ENCODE measurements at regions not wholly inside any gene's neighbourhood (a gene's known extent, or its start where the extent isn't known, plus 50 kb on each side); places are given as distances from the start of the nearest gene placed in this dataset.

GRCh38 chr14:83255015-83255726, 1721.5 kb upstream of the SEL1L start:
- DNase-seq (ENCODE audit: low read depth): no peak
- no peak for TF ChIP-seq CTCF (IDR thresholded peaks at IDR 0.05; ENCODE audit: control insufficient read depth, extremely low read depth, insufficient read depth)
- no peak overlapping the region for H3K4me3 ChIP-seq (ENCODE audit: low read depth, low read length)

GRCh38 chr14:83255727-83256090, 1722.1 kb upstream of the SEL1L start:
- H3K4me3 ChIP-seq (ENCODE audit: low read depth, low read length): no peak overlapping the region
- TF ChIP-seq CTCF (IDR thresholded peaks at IDR 0.05; ENCODE audit: control insufficient read depth, extremely low read depth, insufficient read depth): no peak
- no peak for DNase-seq (ENCODE audit: low read depth)

GRCh38 chr14:83257466-83258439, 1724.1 kb upstream of the SEL1L start:
- no peak overlapping the region for H3K4me3 ChIP-seq (ENCODE audit: low read depth, low read length)

GRCh38 chr14:83260751-83261150, 1727.1 kb upstream of the SEL1L start:
- DNase-seq (ENCODE audit: low read depth): no peak
- no peak overlapping the region for H3K4me3 ChIP-seq (ENCODE audit: low read depth, low read length)
- TF ChIP-seq CTCF (IDR thresholded peaks at IDR 0.05; ENCODE audit: control insufficient read depth, extremely low read depth, insufficient read depth): no peak

More at GRCh38 chr14:83257466-83258439, 1724.1 kb upstream of the SEL1L start:
- no peak for DNase-seq (ENCODE audit: low read depth)
- TF ChIP-seq CTCF (IDR thresholded peaks at IDR 0.05; ENCODE audit: control insufficient read depth, extremely low read depth, insufficient read depth): no peak

GRCh38 chr14:83269583-83269982, 1735.9 kb upstream of the SEL1L start:
- no peak for TF ChIP-seq CTCF (IDR thresholded peaks at IDR 0.05; ENCODE audit: control insufficient read depth, extremely low read depth, insufficient read depth)
- DNase-seq (ENCODE audit: low read depth): no peak
- H3K4me3 ChIP-seq (ENCODE audit: low read depth, low read length): no peak overlapping the region

GRCh38 chr14:83271663-83272062, 1738.0 kb upstream of the SEL1L start:
- DNase-seq (ENCODE audit: low read depth): no peak
- no peak for TF ChIP-seq CTCF (IDR thresholded peaks at IDR 0.05; ENCODE audit: control insufficient read depth, extremely low read depth, insufficient read depth)
- no peak overlapping the region for H3K4me3 ChIP-seq (ENCODE audit: low read depth, low read length)

Measured in LNCaP clone FGC (cell line).